BE2C (cell line): ENCODE measurements at regions not wholly inside any gene's neighbourhood (a gene's known extent, or its start where the extent isn't known, plus 50 kb on each side); places are given as distances from the start of the nearest gene placed in this dataset.

ENCODE experiments used
- DNase-seq: peaks from one replicate; pipeline ENCODE4 v3.0.0-alpha.2; 2020
- H3K27me3 ChIP-seq: fragments of 250-450 bp; sonication (Bioruptor Pico); 2 replicates; pipeline ENCODE4 v1.5.1; 2020; ENCODE audit warnings: mild to moderate bottlenecking
- H3K36me3 ChIP-seq: fragments of 250-450 bp; sonication (Bioruptor Pico); 2 replicates; pipeline ENCODE4 v1.5.1; 2020; ENCODE audit warnings: mild to moderate bottlenecking
- H3K4me1 ChIP-seq: fragments of 250-450 bp; sonication (Bioruptor Pico); 2 replicates; pipeline ENCODE4 v1.5.1; 2020
- H3K4me3 ChIP-seq: 2 replicates; pipeline ENCODE4 v1.5.1; 2011; ENCODE audit warnings: low read depth, low read length
- H3K9me3 ChIP-seq: fragments of 250-450 bp; sonication (Bioruptor Pico); 2 replicates; pipeline ENCODE4 v1.5.1; 2020
- CTCF ChIP-seq: IDR thresholded peaks from 2 replicates; pipeline ENCODE4 v1.5.1; 2012; ENCODE audit warnings: mild to moderate bottlenecking, low read depth, low read length

- TF ChIP-seq CTCF, result no peak
- Histone ChIP-seq H3K27me3 (no peaks in the 10 kb centered on the region), H3K36me3 (no peaks in the 10 kb centered on the region), H3K4me1 (no peaks in the 10 kb centered on the region), H3K9me3 (no peaks in the 10 kb centered on the region), H3K4me3 (no peak overlapping the region)
- DNase-seq, result no peak
Observed at GRCh38 chr6:119896806-119897205, 547.2 kb upstream of the MAN1A1 start.

DNA sequence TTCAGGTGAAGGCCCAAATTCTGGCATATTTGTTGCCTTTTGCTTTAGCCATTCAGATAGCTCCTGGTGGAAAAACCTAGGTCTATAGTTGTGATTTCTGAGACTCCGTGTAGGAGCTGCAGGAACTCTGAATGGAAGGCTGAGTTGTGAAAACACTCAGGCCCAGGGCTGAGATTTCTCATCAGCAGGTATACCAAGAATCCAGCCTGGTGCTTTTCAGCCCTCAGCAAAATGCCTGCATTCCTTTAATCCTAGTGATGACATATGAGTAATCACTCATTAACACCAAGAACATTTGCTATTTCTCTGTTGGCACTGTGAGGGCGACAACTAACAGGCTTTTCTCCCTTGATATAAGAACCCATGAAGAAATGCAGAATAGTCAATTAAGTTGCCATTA lies 546.1 kb upstream of the MAN1A1 start:
- no peak for DNase-seq

GRCh38 chr6:119894811-119895210 lies 545.2 kb upstream of the MAN1A1 start:
- no peak for DNase-seq
- no peaks in the 10 kb centered on the region for H3K36me3 ChIP-seq
- no peaks in the 10 kb centered on the region for H3K27me3 ChIP-seq
- H3K9me3 ChIP-seq, result no peaks in the 10 kb centered on the region
- no peak for TF ChIP-seq CTCF
- H3K4me1 ChIP-seq, result no peaks in the 10 kb centered on the region
- no peak overlapping the region for H3K4me3 ChIP-seq

More for the DNA sequence above, 546.1 kb upstream of the MAN1A1 start:
- H3K36me3 ChIP-seq, result no peaks in the 10 kb centered on the region
- H3K27me3 ChIP-seq, result no peaks in the 10 kb centered on the region
- H3K9me3 ChIP-seq, result no peaks in the 10 kb centered on the region
- no peak overlapping the region for H3K4me3 ChIP-seq
- TF ChIP-seq CTCF, result no peak
- no peaks in the 10 kb centered on the region for H3K4me1 ChIP-seq

DNA sequence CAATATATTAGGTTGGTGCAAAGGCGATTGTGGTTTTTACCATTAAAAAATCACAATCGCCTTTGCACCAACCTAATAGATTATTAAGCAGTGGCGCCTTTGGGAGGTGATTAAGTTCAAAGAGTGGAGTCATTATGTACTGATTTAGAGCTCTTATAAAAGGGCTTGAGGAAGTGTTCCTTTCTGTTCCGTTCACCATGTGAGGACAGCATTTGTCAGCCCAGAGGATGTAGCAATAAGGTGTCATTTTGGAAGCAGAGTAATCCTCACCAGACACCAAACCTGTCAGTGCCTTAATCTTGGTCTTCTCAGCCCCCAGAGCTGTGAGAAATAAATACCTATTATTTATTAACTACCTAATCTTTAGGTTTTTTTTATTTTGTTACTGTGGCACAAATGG lies 542.1 kb upstream of the MAN1A1 start:
- Histone ChIP-seq H3K4me3 (no peak overlapping the region), H3K27me3 (no peaks in the 10 kb centered on the region), H3K36me3 (no peaks in the 10 kb centered on the region), H3K9me3 (no peaks in the 10 kb centered on the region), H3K4me1 (no peaks in the 10 kb centered on the region; the same call in 1 of the 2 replicates)
- DNase-seq, result no peak
- TF ChIP-seq CTCF, result no peak

DNA sequence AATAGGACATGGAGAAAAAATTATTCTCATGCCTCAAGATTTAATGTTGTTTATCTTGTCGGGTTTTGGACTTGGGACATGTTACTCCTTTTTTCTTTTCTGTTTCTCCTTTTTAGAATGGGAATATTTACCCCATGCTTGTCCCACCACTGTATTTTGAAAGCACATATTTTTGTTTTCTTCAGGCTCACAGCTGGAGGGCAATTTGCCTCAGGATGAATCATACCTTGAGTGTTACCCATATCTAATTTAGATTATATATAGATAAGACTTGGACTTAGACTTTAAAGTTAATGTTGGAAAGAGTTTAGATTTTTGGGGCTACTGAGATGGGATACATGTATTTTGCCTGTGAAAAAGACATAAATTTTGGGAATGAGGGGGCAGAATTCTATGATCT lies 541.6 kb upstream of the MAN1A1 start:
- DNase-seq, result no peak
- no peak for TF ChIP-seq CTCF
- H3K27me3 ChIP-seq, result no peaks in the 10 kb centered on the region

DNA sequence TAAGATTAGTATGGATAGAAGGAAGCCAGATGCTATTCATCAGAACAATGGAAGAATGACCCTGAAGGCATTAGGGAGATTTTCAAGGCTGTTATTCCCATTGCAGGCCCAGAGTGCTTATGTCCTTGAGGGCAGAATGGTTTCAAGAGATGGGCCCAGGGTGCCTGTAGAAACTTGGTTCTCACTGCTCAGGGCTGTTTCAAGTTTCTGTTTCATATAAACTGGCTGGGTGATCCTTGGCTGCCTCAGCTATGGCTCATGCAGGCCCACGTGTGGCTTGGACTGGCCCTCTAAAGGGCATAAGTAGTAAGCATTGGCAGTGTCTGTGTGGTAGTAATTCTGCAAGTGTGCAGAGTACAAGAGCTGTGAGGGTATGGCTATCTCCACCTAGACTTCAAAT lies 540.9 kb upstream of the MAN1A1 start:
- H3K9me3 ChIP-seq, result no peaks in the 10 kb centered on the region
- no peak overlapping the region for H3K4me3 ChIP-seq
- H3K27me3 ChIP-seq, result no peaks in the 10 kb centered on the region
- TF ChIP-seq CTCF, result no peak
- no peaks in the 10 kb centered on the region; the same call in 1 of the 2 replicates for H3K4me1 ChIP-seq
- no peaks in the 10 kb centered on the region for H3K36me3 ChIP-seq
- DNase-seq, result no peak

More for the DNA sequence above, 541.6 kb upstream of the MAN1A1 start:
- Histone ChIP-seq H3K4me3 (no peak overlapping the region), H3K4me1 (no peaks in the 10 kb centered on the region; the same call in 1 of the 2 replicates), H3K9me3 (no peaks in the 10 kb centered on the region), H3K36me3 (no peaks in the 10 kb centered on the region)
